Kidney (tissue), 13 donors: ENCODE measurements at regions not wholly inside any gene's neighbourhood (a gene's known extent, or its start where the extent isn't known, plus 50 kb on each side); places are given as distances from the start of the nearest gene placed in this dataset.

Experiments
- DNase-seq, 5 donors: peaks; one replicate each; pipeline ENCODE4 v3.0.0-alpha.2; 2013 to 2020
- FAIRE-seq: peaks from 2 replicates; lab custom pipeline; 2012; peaks lifted over from hg19 to GRCh38; lab: Jason Lieb, UNC
- H3K27ac ChIP-seq, 2 donors: one replicate each; pipeline ENCODE4 v1.7.0; 2013; ENCODE audit warnings: low read depth in 2 of 2, low read length in 2 of 2, inconsistent platforms in 1 of 2
- H3K27me3 ChIP-seq: one replicate; pipeline ENCODE4 v1.7.1; 2013; ENCODE audit warnings: low read length, inconsistent platforms; ENCODE audit not compliant: control insufficient read depth, insufficient read depth
- H3K36me3 ChIP-seq, 3 donors: one replicate each; pipeline versions ENCODE4 v1.7.0 to v1.7.1; 2013; ENCODE audit warnings: low read length in 3 of 3, control low read depth in 1 of 3, inconsistent platforms in 1 of 3; ENCODE audit not compliant: insufficient read depth in 3 of 3, control insufficient read depth in 2 of 3
- H3K4me1 ChIP-seq, 3 donors: one replicate each; pipeline versions ENCODE4 v1.7.0 to v1.7.1; 2013; ENCODE audit warnings: low read length in 3 of 3, inconsistent platforms in 1 of 3, low read depth in 1 of 3; ENCODE audit not compliant: control insufficient read depth in 2 of 3, insufficient read depth in 2 of 3
- H3K4me3 ChIP-seq, 3 donors: one replicate each; pipeline versions ENCODE4 v1.7.0 to v1.8.1; 2013; ENCODE audit warnings: low read length in 3 of 3, control low read depth in 1 of 3, inconsistent platforms in 1 of 3
- H3K9ac ChIP-seq, 3 donors: one replicate each; pipeline versions ENCODE4 v1.7.0 to v1.7.1; 2013; ENCODE audit warnings: low read length in 3 of 3, control low read depth in 1 of 3, inconsistent platforms in 1 of 3
- H3K9me3 ChIP-seq, 3 donors: one replicate each; pipeline versions ENCODE4 v1.7.0 to v1.7.1; 2013; ENCODE audit warnings: low read length in 3 of 3, control low read depth in 1 of 3, inconsistent platforms in 1 of 3; ENCODE audit not compliant: control insufficient read depth in 2 of 3, insufficient read depth in 1 of 3
- intact Hi-C: fragments of 100-400 bp; cut with DNase I; formaldehyde crosslinking; loops from one replicate; pipeline ENCODE4 v1.11.1; 2022
- TF ChIP-seq, protein P1 (sequence below): IDR thresholded peaks from 3 replicates; pipeline ENCODE4 v1.5.1; 2012; ENCODE audit warnings: mild to moderate bottlenecking, moderate library complexity, borderline replicate concordance; ENCODE audit not compliant: insufficient read depth; ENCODE audit errors: extremely low read depth
- donor health status: control.
- donor health status: control.
- donor health status: control.
- donor health status: control.
- donor health status: control.
- donor health status: DM: yes; HTN: yes; CAD: no.
- donor health status: Normal renal cell carcinoma (clear cell type).

DNA sequence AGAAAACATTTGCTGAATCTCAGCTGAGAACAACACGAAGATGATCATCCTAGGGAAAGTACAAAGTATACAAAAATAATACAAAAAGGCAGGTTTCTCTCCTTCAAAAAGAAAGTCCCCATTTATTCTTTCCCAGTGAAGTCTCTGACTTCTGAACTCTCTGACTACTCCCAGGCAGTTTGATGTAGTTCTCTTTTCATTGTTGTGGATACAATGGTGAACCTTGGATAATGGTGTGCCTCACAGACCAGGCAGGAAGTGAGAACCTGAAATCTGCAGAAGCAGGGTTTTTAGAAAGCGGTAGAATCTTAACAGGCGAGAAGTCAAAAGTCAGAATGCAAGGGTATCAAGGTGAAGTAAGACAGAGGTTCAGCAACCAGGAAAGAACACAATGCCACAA lies 150.8 kb upstream of the NRP1 start:
- Histone ChIP-seq H3K4me3 (no peak overlapping the region), H3K36me3 (no peaks in the 10 kb centered on the region), H3K4me1 (peaks cover 0 to 7% (median 4%) of the 10 kb centered on the region in 3 donors), H3K27me3 (no peaks in the 10 kb centered on the region), H3K9me3 (no peaks in the 10 kb centered on the region), H3K9ac (no peak overlapping the region), H3K27ac (no peak overlapping the region)
- FAIRE-seq (no peak), DNase-seq (no peak)
- TF ChIP-seq, protein P1, sequence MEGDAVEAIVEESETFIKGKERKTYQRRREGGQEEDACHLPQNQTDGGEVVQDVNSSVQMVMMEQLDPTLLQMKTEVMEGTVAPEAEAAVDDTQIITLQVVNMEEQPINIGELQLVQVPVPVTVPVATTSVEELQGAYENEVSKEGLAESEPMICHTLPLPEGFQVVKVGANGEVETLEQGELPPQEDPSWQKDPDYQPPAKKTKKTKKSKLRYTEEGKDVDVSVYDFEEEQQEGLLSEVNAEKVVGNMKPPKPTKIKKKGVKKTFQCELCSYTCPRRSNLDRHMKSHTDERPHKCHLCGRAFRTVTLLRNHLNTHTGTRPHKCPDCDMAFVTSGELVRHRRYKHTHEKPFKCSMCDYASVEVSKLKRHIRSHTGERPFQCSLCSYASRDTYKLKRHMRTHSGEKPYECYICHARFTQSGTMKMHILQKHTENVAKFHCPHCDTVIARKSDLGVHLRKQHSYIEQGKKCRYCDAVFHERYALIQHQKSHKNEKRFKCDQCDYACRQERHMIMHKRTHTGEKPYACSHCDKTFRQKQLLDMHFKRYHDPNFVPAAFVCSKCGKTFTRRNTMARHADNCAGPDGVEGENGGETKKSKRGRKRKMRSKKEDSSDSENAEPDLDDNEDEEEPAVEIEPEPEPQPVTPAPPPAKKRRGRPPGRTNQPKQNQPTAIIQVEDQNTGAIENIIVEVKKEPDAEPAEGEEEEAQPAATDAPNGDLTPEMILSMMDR = no peak
- intact Hi-C loops = no loop called here

DNA sequence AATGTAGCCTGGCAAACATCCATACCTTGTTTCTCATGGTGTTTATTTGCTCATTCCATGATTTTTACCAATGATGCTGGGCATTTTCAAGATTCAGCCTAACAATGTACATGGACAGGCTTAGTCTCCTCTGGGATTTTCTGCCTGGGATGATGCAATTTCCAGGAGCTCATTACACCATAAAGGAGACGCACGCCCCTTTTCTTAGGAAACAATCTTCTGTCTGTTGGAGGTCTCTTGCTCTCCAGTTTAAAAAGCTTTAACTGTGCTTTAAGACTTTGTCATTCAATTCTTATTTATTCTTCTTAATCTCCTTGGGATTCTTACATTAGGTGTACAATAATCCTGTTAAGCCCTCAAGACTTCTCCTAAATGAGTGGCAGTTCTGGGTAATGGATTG lies 150.3 kb upstream of the NRP1 start:
- intact Hi-C loops = no loop called here
- no peaks in the 10 kb centered on the region for H3K36me3 ChIP-seq
- H3K27me3 ChIP-seq = no peaks in the 10 kb centered on the region
- H3K9ac ChIP-seq = no peak overlapping the region
- DNase-seq = no peak
- TF ChIP-seq, protein P1 = no peak
- FAIRE-seq = no peak
- H3K4me3 ChIP-seq = no peak overlapping the region
- no peak overlapping the region for H3K27ac ChIP-seq
- no peaks in the 10 kb centered on the region for H3K9me3 ChIP-seq
- H3K4me1 ChIP-seq = peaks cover 0 to 4% (median 4%) of the 10 kb centered on the region in 3 donors

DNA sequence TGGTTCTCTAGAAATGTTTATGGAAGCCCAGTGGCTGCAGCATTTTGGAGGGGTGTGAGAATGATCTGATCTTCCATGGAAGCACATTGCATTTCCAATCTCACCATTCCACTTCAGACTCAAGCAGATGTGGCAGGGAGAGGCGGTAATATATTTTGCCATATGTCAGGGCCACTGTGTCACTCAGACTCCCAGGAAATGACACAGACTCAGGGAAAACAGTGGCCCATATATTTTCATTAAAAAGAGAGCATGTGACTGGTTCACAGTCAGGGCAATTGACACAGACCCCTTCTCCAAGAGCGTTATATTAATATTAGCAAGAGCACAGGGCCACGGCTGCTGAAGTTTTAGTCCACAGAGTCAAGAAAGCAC lies 149.3 kb upstream of the NRP1 start:
- no peak for FAIRE-seq
- no peak overlapping the region for H3K27ac ChIP-seq
- no peaks in the 10 kb centered on the region for H3K36me3 ChIP-seq
- TF ChIP-seq, protein P1 = no peak
- H3K27me3 ChIP-seq = no peaks in the 10 kb centered on the region
- H3K9ac ChIP-seq = no peak overlapping the region
- H3K4me3 ChIP-seq = no peak overlapping the region
- H3K4me1 ChIP-seq = peaks cover 0 to 4% (median 0%) of the 10 kb centered on the region in 3 donors
- no peak for DNase-seq
- H3K9me3 ChIP-seq = no peaks in the 10 kb centered on the region
- intact Hi-C loops = no loop called here
